SK-N-MC (cell line): ENCODE measurements at regions not wholly inside any gene's neighbourhood (a gene's known extent, or its start where the extent isn't known, plus 50 kb on each side); places are given as distances from the start of the nearest gene placed in this dataset.

Experiments used
- EZH2 ChIP-seq: fragments of 200-600 bp; sonication (generic); IDR thresholded peaks from one replicate; pipeline ENCODE4 v1.6.1; 2017; ENCODE audit warnings: antibody characterized with exemption
- FOXP2 ChIP-seq: optimal IDR thresholded peaks from 2 replicates; pipeline ENCODE3; 2011; ENCODE audit warnings: mild to moderate bottlenecking, moderate library complexity; ENCODE audit not compliant: insufficient read depth; ENCODE audit errors: extremely low read length, control extremely low read depth
- POLR2AphosphoS5 ChIP-seq: IDR thresholded peaks from 2 replicates; pipeline ENCODE4 v1.6.1; 2012; ENCODE audit warnings: mild to moderate bottlenecking, low read depth, low read length, borderline replicate concordance

- TF ChIP-seq EZH2 (no peak), POLR2AphosphoS5 (no peak), FOXP2 (no peak)
Measured at GRCh38 chr2:15704086-15704787, 112.6 kb downstream of the DDX1 start.
